Mucosa of descending colon (tissue), 3 donors: ENCODE measurements at regions not wholly inside any gene's neighbourhood (a gene's known extent, or its start where the extent isn't known, plus 50 kb on each side); places are given as distances from the start of the nearest gene placed in this dataset.
A peak's percentile ranks its signal among the peaks of the same experiment; 100 is the strongest.

Experiments
- ATAC-seq: fragments of 200-7000 bp; cut with Tn5 transposase; one replicate; pipeline ENCODE4 v1.9.1; 2020; ENCODE audit warnings: mild to moderate bottlenecking, moderate library complexity
- DNase-seq, 3 donors: peaks; one replicate each; pipeline ENCODE4 v3.0.0-alpha.2; 2020
- H3K36me3 ChIP-seq: fragments of 200-600 bp; one replicate; pipeline ENCODE4 v1.8.0; 2021; ENCODE audit warnings: low read depth, mild to moderate bottlenecking
- H3K4me1 ChIP-seq: fragments of 200-600 bp; one replicate; pipeline ENCODE4 v1.8.0; 2021; ENCODE audit warnings: low read depth, mild to moderate bottlenecking
- H3K4me3 ChIP-seq: fragments of 200-600 bp; one replicate; pipeline ENCODE4 v1.8.0; 2021; ENCODE audit warnings: mild to moderate bottlenecking
- H3K9me3 ChIP-seq: fragments of 200-600 bp; one replicate; pipeline ENCODE4 v1.8.0; 2021; ENCODE audit warnings: mild to moderate bottlenecking
- CTCF ChIP-seq: fragments of 200-600 bp; IDR thresholded peaks from one replicate; pipeline ENCODE4 v1.8.0; 2022; ENCODE audit warnings: antibody characterized with exemption, mild to moderate bottlenecking
- intact Hi-C, 2 donors: fragments of 100-400 bp; cut with DNase I in 1 of 2; cut with micrococcal nuclease in 1 of 2; formaldehyde crosslinking; loops; one replicate each; pipeline versions ENCODE4 v1.11.0 to v1.11.1; 2022; cut with DNase I, micrococcal nuclease
- donor health status: DM: no; HTN: no; CAD: no; lungs with moderate emphysema.
- donor health status: DM: no; HTN: no; CAD: no.
- donor health status: DM: no; HTN: yes; CAD: no.

- TF ChIP-seq CTCF = no peak
- ATAC-seq = peak; percentile 36
- Histone ChIP-seq H3K4me3 (no peak overlapping the region), H3K4me1 (no peaks in the 10 kb centered on the region), H3K9me3 (no peaks in the 10 kb centered on the region), H3K36me3 (no peaks in the 10 kb centered on the region)
- DNase-seq = no peak
- intact Hi-C loops = no loop called here
Observed at GRCh38 chr10:28915989-28916588, 238.8 kb downstream of the BAMBI start.

- H3K4me1 ChIP-seq = no peaks in the 10 kb centered on the region
- H3K36me3 ChIP-seq = no peaks in the 10 kb centered on the region
- no peak for DNase-seq
- no peaks in the 10 kb centered on the region for H3K9me3 ChIP-seq
- ATAC-seq = no peak
- H3K4me3 ChIP-seq = no peak overlapping the region
- intact Hi-C loops = no loop called here
- TF ChIP-seq CTCF = no peak
Observed at GRCh38 chr10:28920091-28920490, 242.8 kb downstream of the BAMBI start.

- intact Hi-C loops = no loop called here
- no peak for DNase-seq
- H3K4me1 ChIP-seq = no peaks in the 10 kb centered on the region
- H3K9me3 ChIP-seq = no peaks in the 10 kb centered on the region
- ATAC-seq = peak; percentile 42
- no peak overlapping the region for H3K4me3 ChIP-seq
- TF ChIP-seq CTCF = no peak
- no peaks in the 10 kb centered on the region for H3K36me3 ChIP-seq
Observed at GRCh38 chr10:28922127-28922526, 244.8 kb downstream of the BAMBI start.

DNA sequence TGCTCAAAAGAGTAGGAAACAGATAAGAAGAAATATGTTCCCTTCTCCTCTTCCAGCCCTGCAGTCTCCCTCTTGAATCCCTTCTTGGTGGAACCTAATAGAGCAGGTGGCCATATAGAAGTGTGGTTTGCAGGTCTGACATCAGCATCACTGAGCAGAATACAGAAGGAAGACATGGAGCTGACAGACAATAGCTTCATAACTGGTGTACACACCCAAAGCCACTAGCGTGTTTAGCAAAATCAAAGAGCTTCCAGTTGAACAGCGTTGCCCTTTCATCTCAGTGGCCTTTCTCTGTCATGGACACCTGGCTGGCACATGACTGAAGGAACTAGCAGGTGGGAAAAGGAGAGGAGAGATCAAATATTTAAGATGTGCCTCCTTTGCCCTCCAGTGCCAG is 245.5 kb downstream of the BAMBI start:
- no peaks in the 10 kb centered on the region for H3K4me1 ChIP-seq
- no peak for TF ChIP-seq CTCF
- ATAC-seq (no peak), DNase-seq (no peak)
- H3K4me3 ChIP-seq = no peak overlapping the region
- H3K36me3 ChIP-seq = no peaks in the 10 kb centered on the region
- intact Hi-C loops = no loop called here
- no peaks in the 10 kb centered on the region for H3K9me3 ChIP-seq

DNA sequence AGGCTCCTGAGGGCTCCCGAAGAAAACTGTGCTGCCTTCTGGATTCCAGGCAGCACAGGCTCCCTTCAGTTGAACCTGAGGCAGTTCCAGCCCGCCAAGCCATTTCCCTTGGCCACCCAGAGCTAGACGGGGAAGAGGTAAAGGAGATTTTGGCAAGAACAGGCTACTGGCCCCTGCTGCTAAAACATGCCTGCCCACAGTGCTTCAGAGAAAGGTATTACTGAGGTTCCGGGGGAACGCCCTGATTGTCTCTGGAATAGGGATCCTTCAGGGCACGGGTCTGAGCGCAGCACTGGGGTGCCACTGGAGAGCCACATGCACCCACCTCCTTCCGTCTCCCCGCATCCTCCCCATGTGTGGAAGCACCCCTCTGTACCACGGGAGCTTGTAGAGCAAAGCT is 247.4 kb downstream of the BAMBI start:
- Histone ChIP-seq H3K4me1 (no peaks in the 10 kb centered on the region), H3K9me3 (no peaks in the 10 kb centered on the region), H3K4me3 (no peak overlapping the region), H3K36me3 (no peaks in the 10 kb centered on the region)
- ATAC-seq (no peak), DNase-seq (no peak)
- intact Hi-C loops = no loop called here
- TF ChIP-seq CTCF = no peak

- Histone ChIP-seq H3K36me3 (no peaks in the 10 kb centered on the region), H3K4me3 (no peak overlapping the region), H3K9me3 (no peaks in the 10 kb centered on the region), H3K4me1 (no peaks in the 10 kb centered on the region)
- TF ChIP-seq CTCF = no peak
- ATAC-seq (no peak), DNase-seq (no peak)
- intact Hi-C loops = no loop called here
Observed at GRCh38 chr10:28925121-28925663, 247.9 kb downstream of the BAMBI start.
